ENCODE measurements at regions not wholly inside any gene's neighbourhood (a gene's known extent, or its start where the extent isn't known, plus 50 kb on each side); places are given as distances from the start of the nearest gene placed in this dataset.

GRCh38 chr10:28925121-28925663, 247.9 kb downstream of the BAMBI start:
- DNase-seq, result no peak
- peak overlapping the region in 1 of 2 donors; percentile 50 for H3K4me3 Mint-ChIP-seq
- H3K9ac ChIP-seq (ENCODE audit: insufficient read depth, low read length, poor library complexity, severe bottlenecking), result no peak overlapping the region
- H3K27ac Mint-ChIP-seq, result peak overlapping the region in 1 of 7 donors; percentile 28
- H4K20me1 ChIP-seq (ENCODE audit: insufficient read depth, low read length), result no peaks in the 10 kb centered on the region
- H3K79me2 ChIP-seq (ENCODE audit: insufficient read depth, low read length), result no peaks in the 10 kb centered on the region
- no peak overlapping the region for H3K27ac ChIP-seq (ENCODE audit: low read depth in 1 of 2, low read length in 2 of 2)
- no peak overlapping the region for H3K4me3 ChIP-seq (replicated peaks in 1 of 3; ENCODE audit: low read depth in 2 of 3, low read length in 3 of 3)
- no peaks in the 10 kb centered on the region for H3K4me1 ChIP-seq (ENCODE audit: control insufficient read depth in 1 of 2, insufficient read depth in 2 of 2, low read length in 2 of 2)
- 52% methylated on average over 32 of the region's 32 CpGs for WGBS (ENCODE audit: insufficient coverage)
- peaks cover 0 to 15% of the 10 kb centered on the region in 2 donors for H3K27me3 ChIP-seq (ENCODE audit: control insufficient read depth in 2 of 2, insufficient read depth in 2 of 2, low read length in 2 of 2)
- H3K9me3 Mint-ChIP-seq, result peaks cover 0 to 3% (median 0%) of the 10 kb centered on the region in 7 donors
- no peak overlapping the region for H2AFZ ChIP-seq (ENCODE audit: insufficient read depth, low read depth, low read length, poor library complexity, severe bottlenecking)
- H3K36me3 ChIP-seq (replicated peaks in 1 of 2; ENCODE audit: control insufficient read depth in 1 of 2, insufficient read depth in 2 of 2, low read length in 2 of 2), result no peaks in the 10 kb centered on the region
- no peaks in the 10 kb centered on the region for H3K4me1 Mint-ChIP-seq
- intact Hi-C loops (cut with micrococcal nuclease), result no loop called here
- H3K9me3 ChIP-seq (replicated peaks in 1 of 2; ENCODE audit: control insufficient read depth in 1 of 2, insufficient read depth in 1 of 2, low read length in 2 of 2), result no peaks in the 10 kb centered on the region
- no peaks in the 10 kb centered on the region for H3K36me3 Mint-ChIP-seq
- no peak for TF ChIP-seq CTCF (IDR thresholded peaks at IDR 0.05)
- peaks cover 14 to 38% (median 37%) of the 10 kb centered on the region in 3 donors for H3K27me3 Mint-ChIP-seq (ENCODE audit: low read depth in 3 of 3)
- no peak overlapping the region for H3K4me2 ChIP-seq (replicated peaks; ENCODE audit: extremely low read depth, low read length, poor library complexity, severe bottlenecking)

GRCh38 chr10:28926932-28927331, 249.6 kb downstream of the BAMBI start:
- no peaks in the 10 kb centered on the region for H3K9me3 ChIP-seq (replicated peaks in 1 of 2; ENCODE audit: control insufficient read depth in 1 of 2, insufficient read depth in 1 of 2, low read length in 2 of 2)
- intact Hi-C loops (cut with micrococcal nuclease), result no loop called here
- no peak overlapping the region for H3K27ac Mint-ChIP-seq
- no peak overlapping the region for H3K4me3 Mint-ChIP-seq
- no peaks in the 10 kb centered on the region for H3K36me3 ChIP-seq (replicated peaks in 1 of 2; ENCODE audit: control insufficient read depth in 1 of 2, insufficient read depth in 2 of 2, low read length in 2 of 2)
- no peak overlapping the region for H2AFZ ChIP-seq (ENCODE audit: insufficient read depth, low read depth, low read length, poor library complexity, severe bottlenecking)
- H3K4me1 ChIP-seq (ENCODE audit: control insufficient read depth in 1 of 2, insufficient read depth in 2 of 2, low read length in 2 of 2), result no peaks in the 10 kb centered on the region
- no peaks in the 10 kb centered on the region for H3K4me1 Mint-ChIP-seq
- H3K9ac ChIP-seq (ENCODE audit: insufficient read depth, low read length, poor library complexity, severe bottlenecking), result no peak overlapping the region
- no peaks in the 10 kb centered on the region for H3K79me2 ChIP-seq (ENCODE audit: insufficient read depth, low read length)
- H4K20me1 ChIP-seq (ENCODE audit: insufficient read depth, low read length), result no peaks in the 10 kb centered on the region
- no peak overlapping the region for H3K27ac ChIP-seq (ENCODE audit: low read depth in 1 of 2, low read length in 2 of 2)
- peaks cover 14 to 38% (median 35%) of the 10 kb centered on the region in 3 donors for H3K27me3 Mint-ChIP-seq (ENCODE audit: low read depth in 3 of 3)
- no peak for TF ChIP-seq CTCF (IDR thresholded peaks at IDR 0.05)
- H3K4me3 ChIP-seq (replicated peaks in 1 of 3; ENCODE audit: low read depth in 2 of 3, low read length in 3 of 3), result no peak overlapping the region
- H3K4me2 ChIP-seq (replicated peaks; ENCODE audit: extremely low read depth, low read length, poor library complexity, severe bottlenecking), result no peak overlapping the region
- no peaks in the 10 kb centered on the region for H3K36me3 Mint-ChIP-seq
- peaks cover 0 to 5% (median under 1%) of the 10 kb centered on the region in 7 donors for H3K9me3 Mint-ChIP-seq
- DNase-seq, result no peak
- 91% methylated on average over 2 of the region's 3 CpGs for WGBS (ENCODE audit: insufficient coverage)
- peaks cover 0 to 15% of the 10 kb centered on the region in 2 donors for H3K27me3 ChIP-seq (ENCODE audit: control insufficient read depth in 2 of 2, insufficient read depth in 2 of 2, low read length in 2 of 2)
